ENCODE measurements at regions not wholly inside any gene's neighbourhood (a gene's known extent, or its start where the extent isn't known, plus 50 kb on each side); places are given as distances from the start of the nearest gene placed in this dataset.

DNA sequence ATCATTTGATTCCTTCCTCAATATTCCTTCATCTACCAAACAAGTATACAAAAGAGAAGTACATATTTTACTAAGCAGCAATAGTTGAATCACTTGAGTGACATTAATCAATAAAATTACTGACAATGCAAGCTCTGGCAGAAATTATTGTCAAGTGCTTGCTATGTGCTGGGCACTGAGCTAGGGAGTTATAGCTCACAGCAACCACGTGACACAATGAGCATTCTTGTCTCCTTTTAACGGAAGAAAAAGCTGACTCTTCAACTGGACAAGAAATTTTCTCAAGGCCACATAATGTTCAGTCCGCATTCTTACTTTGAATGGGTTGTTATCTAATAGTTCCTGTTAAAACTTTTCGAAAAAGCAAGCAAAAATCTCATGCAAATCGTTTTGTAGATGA lies 500.1 kb downstream of the PYDC2 start:
- no peak overlapping the region for H2AFZ ChIP-seq (ENCODE audit: insufficient read depth, low read depth, low read length, poor library complexity, severe bottlenecking)
- no peak overlapping the region for H3K4me3 Mint-ChIP-seq
- no peaks in the 10 kb centered on the region for H3K79me2 ChIP-seq (ENCODE audit: insufficient read depth, low read length)
- no peaks in the 10 kb centered on the region for H3K4me1 ChIP-seq (ENCODE audit: control insufficient read depth in 1 of 2, insufficient read depth in 2 of 2, low read length in 2 of 2)
- peaks cover 0 to 5% (median 0%) of the 10 kb centered on the region in 7 donors for H3K9me3 Mint-ChIP-seq
- TF ChIP-seq, protein P1, sequence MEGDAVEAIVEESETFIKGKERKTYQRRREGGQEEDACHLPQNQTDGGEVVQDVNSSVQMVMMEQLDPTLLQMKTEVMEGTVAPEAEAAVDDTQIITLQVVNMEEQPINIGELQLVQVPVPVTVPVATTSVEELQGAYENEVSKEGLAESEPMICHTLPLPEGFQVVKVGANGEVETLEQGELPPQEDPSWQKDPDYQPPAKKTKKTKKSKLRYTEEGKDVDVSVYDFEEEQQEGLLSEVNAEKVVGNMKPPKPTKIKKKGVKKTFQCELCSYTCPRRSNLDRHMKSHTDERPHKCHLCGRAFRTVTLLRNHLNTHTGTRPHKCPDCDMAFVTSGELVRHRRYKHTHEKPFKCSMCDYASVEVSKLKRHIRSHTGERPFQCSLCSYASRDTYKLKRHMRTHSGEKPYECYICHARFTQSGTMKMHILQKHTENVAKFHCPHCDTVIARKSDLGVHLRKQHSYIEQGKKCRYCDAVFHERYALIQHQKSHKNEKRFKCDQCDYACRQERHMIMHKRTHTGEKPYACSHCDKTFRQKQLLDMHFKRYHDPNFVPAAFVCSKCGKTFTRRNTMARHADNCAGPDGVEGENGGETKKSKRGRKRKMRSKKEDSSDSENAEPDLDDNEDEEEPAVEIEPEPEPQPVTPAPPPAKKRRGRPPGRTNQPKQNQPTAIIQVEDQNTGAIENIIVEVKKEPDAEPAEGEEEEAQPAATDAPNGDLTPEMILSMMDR (IDR thresholded peaks at IDR 0.05), result no peak
- no peaks in the 10 kb centered on the region for H3K36me3 Mint-ChIP-seq
- 91% methylated on average over 4 of the region's 5 CpGs for WGBS (ENCODE audit: insufficient coverage)
- no peak overlapping the region for H3K4me3 ChIP-seq (replicated peaks in 1 of 3; ENCODE audit: low read depth in 2 of 3, low read length in 3 of 3)
- H3K27me3 Mint-ChIP-seq (ENCODE audit: low read depth in 3 of 3), result no peaks in the 10 kb centered on the region
- H3K27ac ChIP-seq (ENCODE audit: low read depth in 1 of 2, low read length in 2 of 2), result no peak overlapping the region
- H3K9me3 ChIP-seq (replicated peaks in 1 of 2; ENCODE audit: control insufficient read depth in 1 of 2, insufficient read depth in 1 of 2, low read length in 2 of 2), result no peaks in the 10 kb centered on the region
- H3K36me3 ChIP-seq (replicated peaks in 1 of 2; ENCODE audit: control insufficient read depth in 1 of 2, insufficient read depth in 2 of 2, low read length in 2 of 2), result no peaks in the 10 kb centered on the region
- no peak overlapping the region for H3K9ac ChIP-seq (ENCODE audit: insufficient read depth, low read length, poor library complexity, severe bottlenecking)
- no peaks in the 10 kb centered on the region for H4K20me1 ChIP-seq (ENCODE audit: insufficient read depth, low read length)
- no peaks in the 10 kb centered on the region for H3K4me1 Mint-ChIP-seq
- DNase-seq, result no peak
- no peak overlapping the region for H3K27ac Mint-ChIP-seq
- no peak overlapping the region for H3K4me2 ChIP-seq (replicated peaks; ENCODE audit: extremely low read depth, low read length, poor library complexity, severe bottlenecking)
- intact Hi-C loops (cut with micrococcal nuclease), result no loop called here
- no peaks in the 10 kb centered on the region for H3K27me3 ChIP-seq (ENCODE audit: control insufficient read depth in 2 of 2, insufficient read depth in 2 of 2, low read length in 2 of 2)

DNA sequence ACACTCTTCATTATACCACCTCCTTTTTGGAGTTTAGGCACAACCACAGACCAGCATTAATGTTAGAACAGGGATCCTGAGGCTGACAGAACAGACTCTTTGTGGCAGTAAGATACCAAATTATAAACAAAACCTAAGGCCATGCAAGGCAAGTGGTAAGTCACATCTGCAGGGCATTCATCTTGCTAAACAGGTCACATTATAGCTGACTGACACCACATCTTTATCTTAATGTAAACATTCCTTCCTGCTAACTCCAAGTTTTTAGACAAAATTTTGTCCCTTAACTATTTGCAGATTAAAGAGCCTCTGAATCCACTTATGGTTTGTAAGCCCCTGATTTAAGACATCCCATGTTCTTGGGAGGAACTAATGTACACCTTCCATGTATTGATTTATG lies 500.6 kb downstream of the PYDC2 start:
- intact Hi-C loops (cut with micrococcal nuclease), result no loop called here
- no peaks in the 10 kb centered on the region for H3K4me1 Mint-ChIP-seq
- H3K9me3 Mint-ChIP-seq, result peaks cover 0 to 5% (median 0%) of the 10 kb centered on the region in 7 donors
- no peaks in the 10 kb centered on the region for H3K36me3 Mint-ChIP-seq
- Histone ChIP-seq H3K27me3 (ENCODE audit: control insufficient read depth in 2 of 2, insufficient read depth in 2 of 2, low read length in 2 of 2) (no peaks in the 10 kb centered on the region), H3K79me2 (ENCODE audit: insufficient read depth, low read length) (no peaks in the 10 kb centered on the region), H3K4me3 (replicated peaks in 1 of 3; ENCODE audit: low read depth in 2 of 3, low read length in 3 of 3) (no peak overlapping the region), H4K20me1 (ENCODE audit: insufficient read depth, low read length) (no peaks in the 10 kb centered on the region), H3K4me1 (ENCODE audit: control insufficient read depth in 1 of 2, insufficient read depth in 2 of 2, low read length in 2 of 2) (no peaks in the 10 kb centered on the region), H2AFZ (ENCODE audit: insufficient read depth, low read depth, low read length, poor library complexity, severe bottlenecking) (no peak overlapping the region), H3K9me3 (replicated peaks in 1 of 2; ENCODE audit: control insufficient read depth in 1 of 2, insufficient read depth in 1 of 2, low read length in 2 of 2) (no peaks in the 10 kb centered on the region), H3K4me2 (replicated peaks; ENCODE audit: extremely low read depth, low read length, poor library complexity, severe bottlenecking) (no peak overlapping the region), H3K27ac (ENCODE audit: low read depth in 1 of 2, low read length in 2 of 2) (no peak overlapping the region), H3K36me3 (replicated peaks in 1 of 2; ENCODE audit: control insufficient read depth in 1 of 2, insufficient read depth in 2 of 2, low read length in 2 of 2) (no peaks in the 10 kb centered on the region), H3K9ac (ENCODE audit: insufficient read depth, low read length, poor library complexity, severe bottlenecking) (no peak overlapping the region)
- no peak overlapping the region for H3K4me3 Mint-ChIP-seq
- no peaks in the 10 kb centered on the region for H3K27me3 Mint-ChIP-seq (ENCODE audit: low read depth in 3 of 3)
- TF ChIP-seq, protein P1 (IDR thresholded peaks at IDR 0.05), result no peak
- no peak for DNase-seq
- H3K27ac Mint-ChIP-seq, result no peak overlapping the region

Data from CD14-positive monocyte (primary cell).